GM21423 (cell line): ENCODE measurements at regions not wholly inside any gene's neighbourhood (a gene's known extent, or its start where the extent isn't known, plus 50 kb on each side); places are given as distances from the start of the nearest gene placed in this dataset.

Experiments
- ATAC-seq: cut with Tn5 transposase; IDR thresholded peaks from one replicate; pipeline ENCODE4 v1.9.1; 2021; ENCODE audit warnings: mild to moderate bottlenecking, moderate library complexity; ENCODE audit not compliant: unreplicated experiment

DNA sequence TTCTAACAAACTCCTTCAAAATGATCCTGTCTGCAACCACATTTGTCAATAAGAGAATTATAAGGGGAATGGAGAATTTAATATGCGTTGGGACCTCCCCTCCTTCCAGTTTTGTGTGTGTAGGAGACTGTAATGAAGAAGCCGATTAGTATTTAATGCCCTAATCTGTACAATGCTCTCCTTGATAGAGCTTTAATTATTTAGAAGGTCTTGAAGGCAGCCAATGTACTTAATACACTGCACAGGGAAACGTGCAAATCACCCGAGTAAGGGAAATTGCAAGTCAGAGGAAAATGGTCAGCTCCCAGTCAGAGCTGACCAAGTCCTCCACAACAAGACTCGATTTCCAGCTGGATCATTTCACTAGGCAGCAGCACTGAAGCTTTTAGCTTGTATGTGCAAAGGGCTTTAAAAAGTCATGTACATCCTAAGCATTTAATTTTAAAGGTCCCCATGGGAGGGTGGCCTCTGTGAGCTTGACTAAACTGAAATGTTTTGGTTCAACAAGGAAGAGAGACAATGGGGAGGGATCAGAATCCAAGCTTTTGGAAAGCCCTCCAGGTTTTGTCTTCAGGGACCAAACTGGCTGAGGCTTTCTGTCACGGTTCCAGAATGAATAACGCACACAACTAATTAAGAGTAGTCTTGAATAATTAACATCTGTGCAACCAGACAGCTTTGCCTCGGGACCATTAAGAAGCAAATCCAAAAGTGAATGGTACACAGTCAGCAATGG lies 159.8 kb upstream of the MITF start:
- ATAC-seq, result no peak

DNA sequence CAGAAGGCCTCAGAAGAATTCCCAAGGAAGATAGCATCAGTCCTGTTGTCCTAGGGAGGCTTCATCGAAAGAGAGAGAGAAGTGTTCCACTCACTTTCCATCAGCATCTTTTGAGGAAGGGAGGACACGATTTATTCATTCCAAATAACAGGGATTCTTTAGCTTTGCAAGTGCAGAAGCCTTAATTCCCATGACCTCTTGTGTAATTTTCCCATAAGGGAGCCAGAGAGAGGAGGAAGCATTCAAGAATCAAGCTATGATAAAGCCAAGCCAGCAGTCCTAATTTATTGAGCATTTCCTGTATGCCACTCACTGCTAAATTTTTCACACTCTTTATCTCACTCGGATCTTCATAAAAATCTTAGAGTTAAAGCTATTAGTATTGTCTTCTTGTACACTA lies 169.7 kb upstream of the MITF start:
- no peak for ATAC-seq

GRCh38 chr3:69568951-69569350 lies 170.3 kb upstream of the MITF start:
- ATAC-seq, result no peak

GRCh38 chr3:69568458-69568857 lies 170.8 kb upstream of the MITF start:
- no peak for ATAC-seq

GRCh38 chr3:69567710-69568052 lies 171.6 kb upstream of the MITF start:
- no peak for ATAC-seq

GRCh38 chr3:69567023-69567709 lies 172.1 kb upstream of the MITF start:
- no peak for ATAC-seq

- ATAC-seq, result no peak
These were observed 173.0 kb upstream of the MITF start for GRCh38 chr3:69566275-69566674.

DNA sequence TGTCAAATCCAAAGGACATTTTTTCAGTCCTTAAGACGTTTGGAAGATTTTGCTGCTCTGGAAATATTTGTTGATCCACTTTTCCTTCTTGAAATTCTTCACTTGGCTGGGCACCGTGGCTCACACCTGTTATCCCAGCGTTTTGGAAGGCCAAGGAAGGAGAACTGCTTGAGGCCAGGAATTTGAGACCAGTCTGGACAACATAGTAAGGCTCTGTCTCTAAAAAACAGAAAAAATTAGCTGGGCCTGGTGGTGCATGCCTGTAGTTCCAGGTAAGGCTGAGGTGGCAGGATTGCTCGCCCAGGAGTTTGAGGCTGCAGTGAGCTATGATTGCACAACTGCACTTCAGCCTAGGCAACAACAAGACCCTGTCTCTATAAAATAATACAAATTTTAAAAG lies 173.9 kb upstream of the MITF start:
- no peak for ATAC-seq

DNA sequence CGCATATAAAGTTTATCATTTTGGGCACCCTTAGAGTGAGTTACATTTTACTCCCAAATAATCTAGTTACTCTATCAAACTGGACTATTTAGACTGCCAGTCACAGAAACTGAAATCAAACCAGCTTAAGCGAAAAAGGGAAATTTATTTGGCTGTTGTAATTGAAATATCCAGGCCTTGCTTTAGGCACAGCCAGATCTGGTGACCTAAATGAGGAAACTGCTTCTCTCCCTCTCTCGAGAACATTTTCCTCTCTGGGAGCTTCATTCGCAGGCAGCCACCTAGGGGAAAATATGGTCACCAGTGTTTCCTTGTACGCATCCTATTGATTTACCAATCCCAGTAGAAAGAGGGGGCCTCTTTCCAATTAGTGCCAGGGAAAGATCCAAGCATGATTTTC lies 175.3 kb upstream of the MITF start:
- ATAC-seq, result no peak

- no peak for ATAC-seq
These were observed 176.1 kb upstream of the MITF start for GRCh38 chr3:69563151-69563550.

DNA sequence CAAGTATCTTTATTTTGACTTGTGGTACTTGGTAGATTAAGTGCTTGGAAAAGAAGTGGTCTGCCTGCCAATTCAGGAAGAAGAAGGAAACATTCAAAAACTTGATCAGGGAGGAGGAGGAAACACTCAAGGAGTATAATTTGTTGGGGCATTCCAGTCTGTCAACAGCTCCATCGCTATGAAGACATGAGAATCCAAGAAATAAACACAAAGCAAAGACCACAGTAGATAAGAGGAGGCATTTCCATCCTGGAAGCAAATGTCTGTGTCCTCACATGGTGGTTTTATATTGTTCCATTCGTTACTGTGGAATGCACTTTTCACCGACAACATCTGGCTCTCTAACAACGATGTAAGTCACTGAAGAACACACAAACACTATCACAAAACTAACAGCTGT lies 176.1 kb upstream of the FRMD4B start:
- ATAC-seq, result no peak

DNA sequence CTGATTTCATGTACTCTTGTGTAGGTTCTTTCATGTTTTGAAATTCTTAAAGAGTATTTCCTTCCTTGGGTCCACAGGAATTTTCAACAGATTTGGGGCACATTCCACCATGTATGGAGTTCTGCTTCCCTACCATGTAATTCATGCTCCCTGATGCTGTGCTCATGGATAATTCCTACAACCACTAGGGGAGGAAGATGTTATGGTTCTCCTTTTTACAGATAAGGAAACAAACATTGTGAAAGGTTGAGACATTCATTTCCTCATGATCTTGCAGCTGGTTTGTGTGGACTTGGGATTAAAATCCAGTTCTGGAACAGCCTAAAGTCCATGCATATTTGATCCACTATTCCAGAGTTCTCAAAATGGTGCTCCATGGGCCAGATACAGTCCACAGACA lies 174.9 kb upstream of the FRMD4B start:
- ATAC-seq, result no peak

GRCh38 chr3:69560116-69560515 lies 174.2 kb upstream of the FRMD4B start:
- no peak for ATAC-seq

DNA sequence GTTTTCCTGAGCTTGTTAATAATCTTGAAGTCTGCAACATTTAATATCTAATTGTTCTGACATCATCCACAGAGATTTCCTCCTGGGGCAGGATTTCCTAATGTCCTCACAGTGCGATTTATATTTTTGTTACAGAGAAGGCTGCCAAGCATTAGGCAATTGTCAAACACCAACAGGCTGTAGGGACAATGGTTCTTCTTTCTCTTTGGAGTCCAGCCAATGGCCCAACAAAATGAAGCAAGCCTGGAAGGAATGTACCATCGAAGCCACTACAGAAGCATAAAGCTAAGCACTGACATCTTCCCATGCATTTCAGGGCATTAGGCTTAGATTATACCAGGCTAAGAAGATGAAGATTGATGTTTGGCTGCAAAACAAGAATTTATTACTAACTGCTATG lies 173.0 kb upstream of the FRMD4B start:
- ATAC-seq, result no peak

DNA sequence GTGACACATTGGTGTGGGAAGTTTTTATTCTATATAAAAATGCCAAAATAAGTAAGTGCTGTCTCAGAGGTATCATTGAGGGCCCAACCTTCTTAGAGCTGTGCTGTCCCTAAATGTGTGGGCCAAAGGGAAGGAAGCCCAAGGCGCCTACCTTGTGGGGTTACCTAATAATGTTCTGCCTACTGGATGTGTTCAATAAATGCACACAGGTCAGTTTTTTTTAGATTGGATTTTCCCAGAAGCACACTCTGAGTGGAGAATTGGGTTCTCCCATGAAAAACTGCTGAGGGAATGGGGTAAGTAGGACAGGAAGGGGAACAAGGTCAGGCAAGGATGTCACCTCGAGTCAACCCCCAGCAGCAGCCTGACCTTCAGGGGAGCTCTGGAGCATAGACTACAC lies 168.7 kb upstream of the FRMD4B start:
- ATAC-seq, result no peak

DNA sequence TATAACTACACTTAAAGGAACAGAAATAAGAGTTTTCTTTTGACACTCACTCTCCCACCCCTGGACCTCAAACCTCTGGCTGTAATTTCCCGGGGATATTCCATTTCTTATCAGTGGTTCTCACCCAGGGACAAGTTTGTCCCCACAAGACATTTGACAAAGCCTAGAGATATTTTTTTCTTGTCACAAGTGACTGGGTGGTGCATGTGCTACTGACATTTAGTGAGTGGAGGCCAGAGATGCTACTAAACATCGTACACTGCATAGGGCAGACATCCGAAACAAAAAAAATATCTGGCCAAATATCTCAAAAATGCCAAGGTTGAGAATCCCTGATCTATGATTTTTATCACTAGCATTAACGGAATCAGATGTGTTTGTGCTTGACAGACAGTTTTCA lies 168.0 kb upstream of the FRMD4B start:
- no peak for ATAC-seq

DNA sequence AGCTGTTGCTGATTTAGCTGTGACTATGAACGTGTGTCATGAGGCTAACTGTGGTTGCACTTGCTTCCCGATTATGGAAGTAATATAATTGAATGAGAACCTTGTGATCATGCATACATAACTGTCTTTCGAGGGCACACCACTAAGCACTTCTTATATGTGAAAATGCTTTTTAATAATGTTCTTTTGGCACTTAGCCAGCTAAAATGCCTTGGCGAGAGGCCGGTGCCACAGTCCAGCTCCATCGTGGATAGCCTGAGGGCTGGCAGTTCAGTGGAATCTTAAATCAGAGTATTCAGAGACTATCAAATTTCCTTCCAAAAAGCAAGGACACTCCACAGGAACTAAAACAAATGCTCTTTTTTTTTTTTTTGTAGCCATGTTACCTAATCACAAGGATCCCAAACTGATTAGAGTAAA lies 161.6 kb upstream of the FRMD4B start:
- no peak for ATAC-seq

GRCh38 chr3:69542805-69543429 lies 157.0 kb upstream of the FRMD4B start:
- no peak for ATAC-seq

DNA sequence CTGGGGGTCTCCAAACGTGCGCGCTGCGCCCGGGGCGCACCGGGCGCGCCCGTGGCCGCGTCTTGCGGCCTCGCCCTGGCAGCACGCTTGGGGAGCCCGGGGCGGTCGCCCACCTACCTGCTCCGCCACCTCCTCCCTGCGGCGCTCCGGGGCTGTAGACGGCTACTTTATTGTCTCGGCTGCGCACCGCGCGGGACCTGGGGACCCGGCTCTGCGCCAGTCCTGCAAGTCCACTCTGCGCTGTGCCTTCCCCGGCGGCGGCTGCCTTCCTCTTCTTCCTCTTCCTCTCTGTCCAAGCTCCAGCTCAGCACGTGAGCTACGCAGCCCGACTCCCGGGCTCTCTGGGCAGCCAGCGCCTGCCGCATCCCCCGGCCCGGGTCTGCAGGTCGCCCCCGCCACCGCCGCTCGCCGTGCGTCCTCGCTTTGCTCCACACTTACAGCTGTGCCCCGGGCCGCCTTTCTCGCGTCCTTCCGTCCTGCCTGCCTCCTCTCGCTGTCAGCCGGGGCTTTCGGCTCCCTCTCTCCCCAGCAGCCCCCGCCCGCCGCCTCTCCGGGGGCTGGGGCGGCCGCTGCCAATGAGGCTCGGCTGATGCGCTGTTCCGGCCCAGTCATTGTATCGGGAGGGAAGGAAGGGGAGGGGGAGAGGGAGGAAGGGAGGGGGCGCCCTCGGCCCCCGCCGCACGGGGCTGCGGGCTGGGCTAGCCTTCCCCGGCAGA lies 156.4 kb upstream of the FRMD4B start:
- ATAC-seq, result no peak

GRCh38 chr3:69541711-69542088 lies 155.8 kb upstream of the FRMD4B start:
- no peak for ATAC-seq

DNA sequence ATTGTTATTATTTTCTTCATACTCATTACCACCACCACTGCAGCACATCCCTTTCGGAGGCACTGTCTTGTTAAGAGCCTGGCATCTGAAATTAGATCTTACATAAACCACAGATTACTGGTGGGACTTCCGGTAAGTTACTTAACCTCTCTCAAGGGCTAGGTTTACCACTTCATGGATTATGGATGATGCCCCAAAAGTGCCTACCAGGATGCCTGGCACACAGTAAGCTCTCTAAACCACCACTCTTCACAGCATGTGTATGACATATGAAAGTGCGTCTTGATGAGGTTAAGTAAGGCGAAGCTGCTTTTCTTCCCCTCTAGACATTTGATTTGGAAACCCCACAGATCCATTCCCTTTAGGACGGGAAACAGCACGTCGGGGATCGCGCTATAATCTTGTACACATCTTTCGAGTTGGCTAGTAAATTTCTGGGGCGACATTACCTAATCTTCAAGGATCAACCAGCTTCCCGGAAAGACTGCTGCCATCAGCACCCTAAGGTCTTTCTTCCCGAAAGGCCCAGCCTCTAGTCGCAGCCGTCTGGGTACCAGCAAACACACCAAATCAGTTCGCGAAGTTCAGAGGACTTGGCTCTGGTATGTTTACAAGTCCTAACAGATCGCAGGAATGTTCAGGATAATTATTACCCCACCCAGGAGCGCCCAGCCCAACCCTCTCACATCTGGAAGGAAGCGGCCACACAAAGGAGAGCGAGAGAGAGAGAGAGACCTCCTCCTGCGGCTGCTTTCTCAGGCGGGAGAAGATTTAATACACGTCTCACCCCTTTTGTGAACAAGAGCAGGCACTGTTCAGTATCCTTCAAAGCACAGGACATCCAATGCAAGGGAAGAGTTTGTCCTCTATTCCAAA lies 155.1 kb upstream of the FRMD4B start:
- ATAC-seq, result no peak
